Stimulated activated naive B cell treated with anti-CD40 and anti-IgM and Interleukin-4, amounts not matched to agents 10 μg/mL and 1 μg/mL and 100 μg/mL, for 72 hours (primary cell): ENCODE measurements at regions not wholly inside any gene's neighbourhood (a gene's known extent, or its start where the extent isn't known, plus 50 kb on each side); places are given as distances from the start of the nearest gene placed in this dataset.

Experiments
- ATAC-seq, 2 donors: fragments of 150-1000 bp; cut with Tn5 transposase; replicated peaks; 2 replicates each; pipeline ENCODE4 v1.10.0; 2021; ENCODE audit warnings: moderate library complexity in 1 of 2
- DNase-seq: peaks from one replicate; pipeline ENCODE4 v3.0.0; 2021
- H3K27ac Mint-ChIP-seq: one replicate; pipeline ENCODE4 v1.8.0; 2022; ENCODE audit warnings: mild to moderate bottlenecking, mixed read lengths
- H3K27me3 Mint-ChIP-seq, 2 donors: one replicate each; pipeline ENCODE4 v1.8.0; 2022; ENCODE audit warnings: mixed read lengths in 2 of 2
- H3K36me3 Mint-ChIP-seq, 2 donors: one replicate each; pipeline ENCODE4 v1.8.0; 2022; ENCODE audit warnings: mixed read lengths in 2 of 2, mild to moderate bottlenecking in 1 of 2
- H3K4me1 Mint-ChIP-seq, 2 donors: one replicate each; pipeline ENCODE4 v1.8.0; 2022; ENCODE audit warnings: mixed read lengths in 2 of 2, mild to moderate bottlenecking in 1 of 2
- H3K4me3 Mint-ChIP-seq, 2 donors: one replicate each; pipeline ENCODE4 v1.8.0; 2022; ENCODE audit warnings: mild to moderate bottlenecking in 2 of 2, mixed read lengths in 2 of 2, moderate library complexity in 1 of 2
- H3K9me3 Mint-ChIP-seq, 2 donors: one replicate each; pipeline ENCODE4 v1.8.0; 2022; ENCODE audit warnings: mixed read lengths in 2 of 2, mild to moderate bottlenecking in 1 of 2

DNA sequence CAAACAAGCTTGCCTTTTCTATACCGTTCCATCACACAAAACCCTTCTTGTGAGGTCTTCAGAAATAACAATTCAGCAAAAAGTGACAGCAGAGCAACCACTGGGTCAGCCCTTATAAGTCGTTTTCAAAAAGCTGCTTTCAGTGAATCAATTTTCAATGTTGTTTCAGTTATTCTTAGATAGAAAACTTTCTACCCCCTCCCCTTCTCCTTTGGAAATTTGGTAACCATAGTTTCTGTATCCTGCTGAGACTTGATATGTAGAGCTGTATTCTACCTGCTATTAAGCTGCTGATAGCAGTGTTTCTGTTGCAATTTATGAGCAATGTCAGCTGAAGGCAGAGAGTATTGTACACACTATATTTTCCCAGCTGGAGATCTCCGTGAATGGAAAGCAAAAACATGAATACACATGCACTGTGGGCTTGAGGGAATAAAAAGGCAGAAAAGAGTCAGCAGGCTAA lies 75.7 kb downstream of the ZNF608 start:
- H3K27me3 Mint-ChIP-seq: no peaks in the 10 kb centered on the region
- ATAC-seq: no peak
- H3K9me3 Mint-ChIP-seq: no peaks in the 10 kb centered on the region
- H3K4me3 Mint-ChIP-seq: no peak overlapping the region
- DNase-seq: no peak
- H3K36me3 Mint-ChIP-seq: no peaks in the 10 kb centered on the region
- peaks cover 12 to 47% of the 10 kb centered on the region in 2 donors for H3K4me1 Mint-ChIP-seq
- H3K27ac Mint-ChIP-seq: no peak overlapping the region

DNA sequence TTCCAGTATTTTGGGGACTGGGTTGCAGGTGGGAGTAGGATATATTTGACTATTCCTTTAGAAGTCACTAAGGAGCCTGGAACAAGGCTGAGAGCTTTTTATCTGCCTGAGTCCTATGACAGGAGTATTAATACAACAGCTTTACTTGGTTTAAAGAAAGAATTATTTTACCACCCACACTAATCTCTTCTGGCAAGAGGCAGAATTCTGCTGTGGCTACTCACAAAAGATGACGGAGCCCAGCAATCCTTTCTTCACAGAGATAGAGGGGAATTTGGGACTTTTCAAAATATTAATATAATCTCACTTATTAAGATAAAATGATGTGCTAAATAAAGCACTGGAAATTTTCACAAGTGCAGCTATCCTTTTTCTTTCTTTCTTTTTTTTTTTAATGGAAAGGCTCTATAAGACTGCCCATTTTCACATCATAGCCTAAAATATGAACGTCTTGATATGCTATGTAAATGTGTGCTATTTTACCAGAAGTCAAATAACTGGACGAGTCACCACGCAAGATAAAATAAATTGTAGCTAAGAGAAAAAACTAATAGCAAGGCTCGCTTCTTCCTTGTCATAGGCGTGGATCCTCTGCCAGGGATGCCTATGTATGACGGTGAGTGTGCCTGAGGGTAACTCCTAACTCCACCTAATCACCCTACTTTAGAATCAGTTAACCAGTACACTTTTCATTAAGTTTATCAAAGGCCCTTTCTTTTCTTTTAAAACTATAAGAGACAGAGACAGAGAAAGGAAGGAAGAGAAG lies 76.3 kb downstream of the ZNF608 start:
- Mint-ChIP-seq H3K36me3 (no peaks in the 10 kb centered on the region), H3K27ac (no peak overlapping the region), H3K4me1 (peaks cover 12 to 47% of the 10 kb centered on the region in 2 donors), H3K27me3 (no peaks in the 10 kb centered on the region), H3K9me3 (no peaks in the 10 kb centered on the region), H3K4me3 (no peak overlapping the region)
- ATAC-seq (no peak), DNase-seq (no peak)

DNA sequence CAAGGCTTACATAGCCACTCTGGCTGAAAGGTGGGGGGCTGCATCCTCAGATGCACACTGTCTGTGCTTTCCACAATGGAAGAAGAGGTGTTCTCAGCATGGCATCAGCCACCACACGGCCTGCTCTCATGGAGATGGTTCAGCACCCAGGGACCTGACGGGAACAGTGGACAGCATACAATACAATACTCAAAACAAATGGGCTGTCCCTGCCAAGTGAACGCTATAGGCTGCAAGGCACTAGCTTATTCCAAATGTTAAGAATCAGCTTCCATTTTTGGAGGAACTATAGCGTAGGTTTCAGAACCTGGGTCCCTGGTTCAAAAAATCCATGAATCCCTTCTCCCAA lies 77.2 kb downstream of the ZNF608 start:
- Mint-ChIP-seq H3K27me3 (no peaks in the 10 kb centered on the region), H3K9me3 (no peaks in the 10 kb centered on the region), H3K4me3 (no peak overlapping the region), H3K27ac (no peak overlapping the region), H3K4me1 (peaks cover 12 to 47% of the 10 kb centered on the region in 2 donors), H3K36me3 (no peaks in the 10 kb centered on the region)
- ATAC-seq (no peak), DNase-seq (no peak)

DNA sequence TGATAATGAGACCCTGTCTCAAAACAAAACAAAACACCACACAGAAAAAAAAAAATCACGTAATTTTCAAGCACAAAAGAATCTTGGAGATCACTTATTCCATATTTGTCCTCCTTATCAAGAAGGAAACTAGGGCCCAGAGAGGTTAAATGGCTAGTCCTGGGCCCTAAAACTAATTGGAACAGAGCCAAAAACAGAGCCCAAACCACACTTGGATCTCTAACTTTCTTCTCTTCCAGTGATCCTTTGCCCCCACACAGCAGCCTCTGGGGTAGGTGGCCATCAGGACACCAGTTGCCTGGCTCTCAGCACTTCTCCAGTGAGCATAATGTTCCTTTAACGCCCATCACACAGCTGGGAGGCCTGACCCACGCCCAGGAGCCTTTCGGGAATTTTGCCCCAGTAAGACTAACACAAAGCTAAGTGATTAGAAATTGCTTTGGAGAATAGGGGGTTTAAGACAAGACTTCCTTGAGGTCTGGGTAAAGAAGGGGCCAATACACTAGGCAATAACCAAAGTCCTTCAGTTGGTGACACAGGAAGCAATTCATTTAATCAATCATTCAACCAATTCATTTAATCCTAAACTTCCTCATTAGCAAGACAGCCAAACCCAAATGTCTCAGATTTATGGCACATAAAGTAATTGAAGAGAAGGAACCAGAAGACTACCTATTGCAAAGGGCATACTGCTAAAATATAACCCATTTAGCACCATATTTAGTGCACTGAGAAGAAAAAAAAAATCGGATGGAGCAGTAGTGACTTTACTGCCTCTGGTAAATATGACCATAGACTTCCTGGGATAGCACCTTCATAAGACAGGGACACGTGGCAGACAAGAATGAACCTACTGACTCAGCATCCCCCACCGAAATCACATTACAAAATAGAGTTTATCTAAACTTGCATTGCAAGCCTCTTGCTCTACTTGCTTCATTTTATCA lies 77.8 kb downstream of the ZNF608 start:
- Mint-ChIP-seq H3K4me1 (peaks cover 12 to 47% of the 10 kb centered on the region in 2 donors), H3K27me3 (no peaks in the 10 kb centered on the region), H3K4me3 (no peak overlapping the region), H3K9me3 (no peaks in the 10 kb centered on the region), H3K36me3 (no peaks in the 10 kb centered on the region), H3K27ac (no peak overlapping the region)
- ATAC-seq: no peak
- no peak for DNase-seq

DNA sequence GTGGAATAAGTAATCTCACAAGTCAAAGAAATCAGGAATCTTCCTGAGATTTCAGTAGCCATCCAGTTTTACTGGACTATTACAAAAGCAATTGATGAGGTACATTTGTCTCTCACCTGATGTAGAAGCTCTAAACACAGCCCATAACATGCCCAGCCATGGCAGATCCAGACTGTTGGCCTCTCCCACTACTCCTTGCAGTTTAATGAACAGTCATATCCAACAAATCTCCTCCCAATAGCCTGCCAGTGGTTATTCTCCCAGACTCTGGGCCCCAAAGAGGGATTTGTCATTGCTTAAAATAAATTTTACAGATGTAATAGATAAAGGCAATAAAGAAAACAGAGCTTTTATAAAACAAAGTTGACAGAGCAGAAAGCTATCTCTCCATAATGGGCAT lies 80.8 kb downstream of the ZNF608 start:
- peaks cover 0 to 3% of the 10 kb centered on the region in 2 donors for H3K27me3 Mint-ChIP-seq
- H3K9me3 Mint-ChIP-seq: no peaks in the 10 kb centered on the region
- H3K4me3 Mint-ChIP-seq: no peak overlapping the region
- no peaks in the 10 kb centered on the region for H3K36me3 Mint-ChIP-seq
- H3K27ac Mint-ChIP-seq: no peak overlapping the region
- DNase-seq (no peak), ATAC-seq (no peak)
- peaks cover 21 to 47% of the 10 kb centered on the region in 2 donors for H3K4me1 Mint-ChIP-seq

DNA sequence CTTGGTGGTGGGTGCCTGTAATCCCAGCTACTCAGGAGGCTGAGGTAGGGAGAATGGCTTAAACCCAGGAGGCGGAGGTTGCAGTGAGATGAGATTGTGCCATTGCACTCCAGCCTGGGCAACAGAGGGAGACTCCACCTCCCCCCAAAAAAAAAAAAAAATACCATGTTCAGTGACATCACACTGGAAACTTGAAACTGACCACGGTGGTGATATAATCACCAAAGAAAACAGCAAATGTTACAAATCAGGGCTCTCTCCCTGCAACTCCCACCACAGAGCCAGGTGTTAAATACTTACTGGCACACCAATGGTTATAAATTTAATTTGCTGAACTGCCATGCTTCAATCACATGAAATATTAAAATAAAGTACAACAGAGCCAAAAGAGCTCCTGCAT lies 81.4 kb downstream of the ZNF608 start:
- peaks cover 0 to 4% of the 10 kb centered on the region in 2 donors for H3K27me3 Mint-ChIP-seq
- H3K36me3 Mint-ChIP-seq: no peaks in the 10 kb centered on the region
- ATAC-seq: no peak
- H3K27ac Mint-ChIP-seq: no peak overlapping the region
- H3K9me3 Mint-ChIP-seq: no peaks in the 10 kb centered on the region
- peaks cover 18 to 48% of the 10 kb centered on the region in 2 donors for H3K4me1 Mint-ChIP-seq
- DNase-seq: no peak
- no peak overlapping the region for H3K4me3 Mint-ChIP-seq

DNA sequence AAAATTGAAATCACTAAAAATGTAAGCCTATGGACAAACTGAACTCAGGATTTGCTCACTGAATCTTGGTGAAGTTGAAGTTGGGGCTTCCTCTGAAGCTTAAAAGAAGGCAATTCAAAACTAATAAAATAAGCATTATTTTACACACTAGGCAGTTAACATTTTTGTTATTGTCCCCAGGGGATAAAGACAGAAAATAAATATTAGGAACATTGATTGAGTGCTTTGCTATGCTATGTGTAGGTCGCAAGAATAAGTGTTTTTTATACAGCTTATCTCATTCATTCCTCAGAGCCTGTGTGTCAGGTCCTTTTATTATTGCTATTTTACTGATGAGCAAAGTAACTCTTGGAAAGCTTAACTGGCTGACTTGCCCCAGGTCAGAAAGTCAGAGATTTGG lies 82.2 kb downstream of the ZNF608 start:
- H3K9me3 Mint-ChIP-seq: no peaks in the 10 kb centered on the region
- no peak overlapping the region for H3K4me3 Mint-ChIP-seq
- DNase-seq (no peak), ATAC-seq (no peak)
- no peak overlapping the region for H3K27ac Mint-ChIP-seq
- H3K4me1 Mint-ChIP-seq: peaks cover 20 to 50% of the 10 kb centered on the region in 2 donors
- no peaks in the 10 kb centered on the region for H3K36me3 Mint-ChIP-seq
- peaks cover 0 to 7% of the 10 kb centered on the region in 2 donors for H3K27me3 Mint-ChIP-seq

DNA sequence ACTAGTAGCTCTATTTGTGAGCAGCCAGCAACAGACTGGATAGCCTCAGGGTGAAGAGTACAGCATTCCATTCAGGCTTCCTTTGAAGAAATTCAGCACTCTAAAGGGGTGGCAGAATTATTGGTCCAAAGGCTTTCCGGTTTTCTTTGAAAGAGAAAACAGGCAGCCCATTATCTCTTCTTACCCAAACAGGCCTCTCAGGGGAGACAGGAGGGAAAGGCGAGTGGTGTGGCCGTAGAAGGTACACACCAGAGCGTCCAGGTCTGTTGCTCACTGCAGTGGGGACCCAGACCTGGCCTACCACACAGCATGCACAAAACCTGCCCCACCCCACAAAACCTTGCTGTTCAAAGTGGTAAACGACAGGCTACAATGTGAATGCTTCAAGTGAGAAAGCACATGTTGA lies 83.3 kb downstream of the ZNF608 start:
- Mint-ChIP-seq H3K27ac (no peak overlapping the region), H3K4me1 (peaks cover 18 to 50% of the 10 kb centered on the region in 2 donors), H3K27me3 (peaks cover 0 to 7% of the 10 kb centered on the region in 2 donors), H3K9me3 (no peaks in the 10 kb centered on the region), H3K4me3 (no peak overlapping the region), H3K36me3 (no peaks in the 10 kb centered on the region)
- DNase-seq: no peak
- no peak for ATAC-seq

DNA sequence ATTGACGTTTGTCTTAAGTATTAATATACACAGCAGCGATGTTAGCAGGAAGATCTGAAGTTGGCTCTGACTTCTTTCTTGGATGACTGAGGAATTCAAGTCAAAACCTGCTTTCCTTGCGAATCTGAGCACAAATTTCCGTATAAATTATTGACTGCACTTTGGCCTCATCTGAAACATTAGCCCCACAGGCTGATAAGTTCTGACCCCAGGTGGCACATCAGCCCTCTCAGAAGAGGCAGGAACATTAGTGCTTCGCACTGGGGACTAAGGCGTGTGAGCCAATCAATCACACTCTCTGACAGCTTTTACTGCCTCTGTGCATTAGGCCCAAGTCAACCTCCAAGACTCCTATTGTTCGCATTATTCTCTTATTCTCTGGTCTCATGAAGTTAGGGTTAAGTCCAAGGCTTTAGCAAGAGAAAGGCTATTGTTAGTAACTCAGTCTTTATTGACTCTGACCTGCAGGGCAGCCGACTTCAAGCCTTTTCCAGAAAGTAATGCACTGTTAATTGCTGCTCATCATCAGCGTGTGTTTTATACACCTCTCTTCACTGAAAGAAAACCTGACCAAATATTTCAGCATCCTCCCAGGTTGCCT lies 84.2 kb downstream of the ZNF608 start:
- no peak for ATAC-seq
- Mint-ChIP-seq H3K36me3 (no peaks in the 10 kb centered on the region), H3K27me3 (peaks cover 0 to 7% of the 10 kb centered on the region in 2 donors), H3K4me3 (peak overlapping the region in 1 of 2 donors; percentile 41), H3K4me1 (peaks cover 18 to 48% of the 10 kb centered on the region in 2 donors), H3K9me3 (no peaks in the 10 kb centered on the region), H3K27ac (no peak overlapping the region)
- DNase-seq: no peak

DNA sequence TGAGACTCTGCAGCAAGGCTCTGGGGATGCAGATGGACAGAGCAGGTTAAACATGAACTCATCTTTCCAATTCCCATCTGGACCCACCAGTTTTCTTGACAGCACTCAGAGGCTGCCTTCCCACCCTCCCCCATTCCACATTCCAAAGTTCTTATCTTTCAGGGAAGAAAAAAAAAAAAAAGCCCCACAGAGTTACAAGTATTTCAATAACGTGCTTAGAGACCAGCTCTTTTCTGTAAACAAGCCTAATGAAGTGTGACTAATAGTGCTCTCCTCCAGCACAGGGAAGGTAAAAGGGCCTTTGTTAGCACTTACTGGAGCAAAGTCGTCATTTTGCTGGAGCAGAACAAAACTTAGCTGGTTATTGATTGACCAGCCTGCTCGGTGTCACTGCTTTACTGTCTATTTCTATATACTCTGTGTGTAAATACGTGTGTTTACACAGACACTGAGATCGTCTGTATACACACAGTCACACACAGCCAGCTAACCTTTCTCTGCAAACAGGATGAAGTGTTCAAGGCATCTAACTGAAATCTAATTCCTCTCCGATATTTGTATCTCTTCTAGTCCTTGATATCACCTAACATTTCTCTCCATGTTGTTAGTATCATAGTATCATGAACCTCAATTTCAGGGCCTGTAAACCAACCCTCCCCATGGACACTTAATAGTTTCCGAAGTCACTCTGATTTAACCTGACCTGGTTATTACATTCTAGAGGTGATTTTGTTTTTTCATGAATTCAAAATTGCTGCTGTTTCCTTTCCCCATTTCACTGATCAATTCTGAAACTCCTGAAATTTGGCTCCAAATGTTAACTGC lies 84.9 kb downstream of the ZNF608 start:
- peaks cover 0 to 7% of the 10 kb centered on the region in 2 donors for H3K27me3 Mint-ChIP-seq
- H3K4me3 Mint-ChIP-seq: peak overlapping the region in 1 of 2 donors; percentile 41
- H3K9me3 Mint-ChIP-seq: no peaks in the 10 kb centered on the region
- H3K4me1 Mint-ChIP-seq: peaks cover 18 to 48% of the 10 kb centered on the region in 2 donors
- DNase-seq (no peak), ATAC-seq (no peak)
- H3K36me3 Mint-ChIP-seq: no peaks in the 10 kb centered on the region
- H3K27ac Mint-ChIP-seq: no peak overlapping the region

DNA sequence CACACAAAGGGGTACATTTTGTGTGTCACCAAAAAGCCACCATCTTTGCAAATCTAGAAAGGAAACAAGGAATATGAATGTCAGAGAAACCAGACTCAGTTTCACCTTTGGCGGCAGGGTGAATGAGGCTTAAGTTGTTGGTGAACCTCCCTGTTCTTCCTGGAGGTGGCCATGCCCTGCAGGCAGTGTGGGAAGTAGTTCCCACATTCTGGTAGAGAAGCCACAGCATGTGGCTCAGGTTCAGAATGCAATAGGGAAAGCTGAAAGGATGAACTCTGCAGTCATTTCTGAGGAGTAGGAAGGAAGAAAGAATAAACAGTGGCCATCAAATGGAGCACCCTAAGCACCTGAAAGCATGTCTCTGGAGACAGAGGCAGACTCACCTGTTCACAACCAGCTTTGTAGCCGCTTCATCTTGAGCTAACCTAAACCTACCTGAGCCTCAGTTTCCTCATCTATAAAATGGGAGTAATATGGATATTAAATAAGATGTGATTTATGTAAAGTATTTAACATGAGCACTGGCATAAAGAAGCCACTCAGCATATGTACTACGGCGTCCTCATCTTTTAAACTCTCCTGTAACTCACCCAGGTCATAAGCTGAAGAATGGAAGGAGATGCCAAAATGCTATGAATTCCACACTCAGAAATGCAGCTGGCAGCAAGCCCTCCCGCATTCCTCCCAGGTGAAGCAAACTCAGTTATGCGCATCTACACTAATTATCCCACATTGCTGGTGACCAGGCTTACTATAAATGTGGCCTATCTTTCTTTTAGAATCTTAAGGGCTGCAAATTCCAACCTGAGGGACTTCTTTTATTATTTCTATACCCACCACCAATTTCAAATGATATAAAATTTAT lies 86.0 kb downstream of the ZNF608 start:
- no peak for DNase-seq

DNA sequence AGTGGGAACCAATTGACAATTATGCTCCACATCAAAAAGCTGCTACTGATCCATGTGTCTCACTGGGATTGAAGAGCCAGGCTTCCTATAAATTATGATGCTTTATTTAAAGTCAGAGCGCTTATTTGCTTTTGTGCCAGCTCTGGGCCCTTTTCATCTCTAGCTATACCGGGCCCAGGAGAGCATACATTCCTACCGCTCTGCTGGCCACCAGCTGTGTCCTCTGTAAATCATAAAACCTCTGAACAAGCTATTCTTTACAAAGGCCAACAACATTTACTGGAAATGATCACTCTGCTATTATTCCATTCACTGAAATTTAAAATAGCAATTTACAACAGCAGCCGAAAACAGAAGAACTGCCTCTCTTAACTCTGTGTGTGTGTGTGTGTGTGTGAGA lies 86.6 kb downstream of the ZNF608 start:
- H3K27ac Mint-ChIP-seq: no peak overlapping the region
- H3K9me3 Mint-ChIP-seq: no peaks in the 10 kb centered on the region
- H3K36me3 Mint-ChIP-seq: no peaks in the 10 kb centered on the region
- ATAC-seq (no peak), DNase-seq (no peak)
- H3K4me3 Mint-ChIP-seq: no peak overlapping the region
- peaks cover 18 to 48% of the 10 kb centered on the region in 2 donors for H3K4me1 Mint-ChIP-seq
- peaks cover 0 to 7% of the 10 kb centered on the region in 2 donors for H3K27me3 Mint-ChIP-seq

More for the DNA sequence above, 86.0 kb downstream of the ZNF608 start:
- H3K9me3 Mint-ChIP-seq: no peaks in the 10 kb centered on the region
- no peaks in the 10 kb centered on the region for H3K36me3 Mint-ChIP-seq
- peaks cover 18 to 48% of the 10 kb centered on the region in 2 donors for H3K4me1 Mint-ChIP-seq
- ATAC-seq: no peak
- H3K4me3 Mint-ChIP-seq: no peak overlapping the region
- no peak overlapping the region for H3K27ac Mint-ChIP-seq
- peaks cover 0 to 7% of the 10 kb centered on the region in 2 donors for H3K27me3 Mint-ChIP-seq
